ENCODE measurements at regions not wholly inside any gene's neighbourhood (a gene's known extent, or its start where the extent isn't known, plus 50 kb on each side); places are given as distances from the start of the nearest gene placed in this dataset.

DNA sequence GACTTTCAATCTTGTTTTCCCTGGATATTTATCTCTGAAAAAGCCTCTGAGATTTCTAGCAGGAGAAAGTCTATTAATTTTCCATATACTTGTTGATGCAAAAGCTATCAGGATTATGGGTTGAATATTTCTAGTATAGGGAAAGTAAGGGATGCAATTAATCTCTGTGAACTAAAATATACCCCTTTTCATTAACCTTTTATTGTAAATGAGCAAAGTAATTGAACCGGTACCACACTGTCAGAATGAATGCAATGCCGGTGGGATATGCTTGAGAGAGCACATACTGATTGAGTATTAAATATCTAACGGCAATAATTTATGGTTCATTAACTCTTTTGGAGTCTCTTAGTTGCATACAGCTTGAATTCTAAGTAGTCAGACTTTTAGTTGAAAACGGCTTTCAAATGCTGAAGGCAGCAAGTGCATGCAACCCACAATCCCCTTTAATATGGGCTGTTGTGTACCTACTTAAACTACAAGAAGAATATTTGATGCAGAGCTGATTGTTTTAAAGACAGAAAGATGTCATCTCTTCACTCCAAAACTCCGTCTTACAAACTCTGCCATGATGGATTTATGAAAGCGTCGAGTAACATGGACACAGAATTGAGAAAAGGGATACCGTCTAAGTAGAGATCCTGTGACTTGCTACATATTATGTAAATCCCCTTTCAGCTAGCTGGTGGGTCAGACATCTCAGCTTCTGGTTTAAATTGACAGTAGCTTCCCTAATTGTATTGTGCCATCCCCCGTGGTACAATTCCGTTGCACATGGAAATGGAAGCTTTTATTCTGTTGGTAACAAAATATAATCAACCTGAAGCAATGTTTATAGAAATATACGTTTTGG is 141.3 kb upstream of the CDH8 start:
- DNase-seq, result no peak
- no peaks in the 10 kb centered on the region for H3K9me3 ChIP-seq
- H3K4me1 ChIP-seq, result no peaks in the 10 kb centered on the region
- TF ChIP-seq POLR2A (IDR thresholded peaks at IDR 0.05), result no peak
- TF ChIP-seq, protein P1, sequence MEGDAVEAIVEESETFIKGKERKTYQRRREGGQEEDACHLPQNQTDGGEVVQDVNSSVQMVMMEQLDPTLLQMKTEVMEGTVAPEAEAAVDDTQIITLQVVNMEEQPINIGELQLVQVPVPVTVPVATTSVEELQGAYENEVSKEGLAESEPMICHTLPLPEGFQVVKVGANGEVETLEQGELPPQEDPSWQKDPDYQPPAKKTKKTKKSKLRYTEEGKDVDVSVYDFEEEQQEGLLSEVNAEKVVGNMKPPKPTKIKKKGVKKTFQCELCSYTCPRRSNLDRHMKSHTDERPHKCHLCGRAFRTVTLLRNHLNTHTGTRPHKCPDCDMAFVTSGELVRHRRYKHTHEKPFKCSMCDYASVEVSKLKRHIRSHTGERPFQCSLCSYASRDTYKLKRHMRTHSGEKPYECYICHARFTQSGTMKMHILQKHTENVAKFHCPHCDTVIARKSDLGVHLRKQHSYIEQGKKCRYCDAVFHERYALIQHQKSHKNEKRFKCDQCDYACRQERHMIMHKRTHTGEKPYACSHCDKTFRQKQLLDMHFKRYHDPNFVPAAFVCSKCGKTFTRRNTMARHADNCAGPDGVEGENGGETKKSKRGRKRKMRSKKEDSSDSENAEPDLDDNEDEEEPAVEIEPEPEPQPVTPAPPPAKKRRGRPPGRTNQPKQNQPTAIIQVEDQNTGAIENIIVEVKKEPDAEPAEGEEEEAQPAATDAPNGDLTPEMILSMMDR (IDR thresholded peaks at IDR 0.05), result no peak
- no peak overlapping the region for H3K27ac ChIP-seq
- H3K4me3 ChIP-seq, result no peak overlapping the region
- no peaks in the 10 kb centered on the region for H3K36me3 ChIP-seq
- H3K27me3 ChIP-seq, result no peaks in the 10 kb centered on the region

DNA sequence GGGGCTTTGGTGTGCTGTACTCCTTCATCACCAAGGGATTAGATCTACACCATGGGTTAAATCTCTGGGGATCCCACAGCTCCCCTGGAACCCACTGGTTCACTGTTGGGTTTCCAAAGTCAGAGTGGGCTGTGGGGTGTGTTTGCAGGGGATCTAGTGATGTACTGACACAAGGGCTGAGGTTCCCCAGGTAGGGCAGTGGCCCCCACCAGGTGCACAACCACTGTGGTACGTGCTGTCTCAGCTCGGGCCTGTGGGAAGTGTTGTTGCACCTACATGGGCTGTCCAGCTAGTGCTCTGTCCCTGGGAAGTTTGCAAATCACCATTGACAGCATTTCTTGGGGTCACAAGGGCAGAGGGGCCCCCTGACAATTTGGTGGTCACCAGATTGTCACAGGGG is 134.4 kb upstream of the CDH8 start:
- no peaks in the 10 kb centered on the region for H3K9me3 ChIP-seq
- H3K27ac ChIP-seq, result no peak overlapping the region
- no peaks in the 10 kb centered on the region for H3K27me3 ChIP-seq
- DNase-seq, result no peak
- H3K4me1 ChIP-seq, result no peaks in the 10 kb centered on the region
- no peak overlapping the region for H3K4me3 ChIP-seq
- H3K36me3 ChIP-seq, result no peaks in the 10 kb centered on the region
- TF ChIP-seq, protein P1 (IDR thresholded peaks at IDR 0.05), result no peak
- no peak for TF ChIP-seq POLR2A (IDR thresholded peaks at IDR 0.05)

DNA sequence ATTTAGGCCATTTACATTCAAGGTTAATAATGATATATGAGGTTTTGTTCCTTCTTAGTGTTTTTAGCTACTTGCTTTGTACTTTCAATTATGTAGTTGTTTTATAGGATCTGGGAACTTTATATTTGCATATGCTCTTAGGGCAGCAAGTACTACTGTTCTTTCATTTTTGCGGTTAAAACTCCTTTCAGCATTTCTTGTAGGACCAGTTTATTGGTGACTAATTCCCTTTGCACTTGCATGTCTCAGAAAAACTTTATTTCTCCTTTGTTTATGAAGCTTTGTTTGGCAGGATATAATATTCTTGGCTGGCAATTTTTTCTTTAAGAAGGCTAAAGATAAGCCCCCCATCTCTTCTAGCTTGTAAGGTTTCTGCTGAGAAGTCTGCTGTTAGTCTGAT is 131.3 kb upstream of the CDH8 start:
- Histone ChIP-seq H3K27me3 (no peaks in the 10 kb centered on the region), H3K4me1 (no peaks in the 10 kb centered on the region), H3K27ac (no peak overlapping the region), H3K9me3 (no peaks in the 10 kb centered on the region), H3K4me3 (no peak overlapping the region), H3K36me3 (no peaks in the 10 kb centered on the region)
- DNase-seq, result no peak
- no peak for TF ChIP-seq POLR2A (IDR thresholded peaks at IDR 0.05)
- TF ChIP-seq, protein P1 (IDR thresholded peaks at IDR 0.05), result no peak

DNA sequence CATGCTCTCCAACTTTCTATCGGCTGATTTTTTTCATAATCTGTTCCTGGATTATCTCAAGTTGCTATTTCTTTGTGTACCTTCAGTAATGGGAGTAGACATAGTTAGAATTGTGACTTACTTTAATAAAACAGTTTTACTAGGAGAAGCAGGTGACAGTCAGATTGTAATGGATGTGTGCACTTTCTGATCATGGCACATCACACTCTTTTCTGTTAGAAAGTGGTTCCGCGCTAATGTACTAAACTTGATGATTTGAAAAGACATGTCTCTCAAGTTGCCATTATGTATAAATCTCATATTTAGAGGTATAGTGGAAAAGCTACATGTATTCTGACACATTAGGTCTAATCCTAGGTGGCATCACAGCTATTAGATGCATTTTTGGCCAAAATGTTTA is 121.3 kb upstream of the CDH8 start:
- TF ChIP-seq, protein P1 (IDR thresholded peaks at IDR 0.05), result no peak
- TF ChIP-seq POLR2A (IDR thresholded peaks at IDR 0.05), result no peak
- DNase-seq, result no peak
- no peak overlapping the region for H3K4me3 ChIP-seq
- no peaks in the 10 kb centered on the region for H3K27me3 ChIP-seq
- H3K27ac ChIP-seq, result no peak overlapping the region
- H3K36me3 ChIP-seq, result no peaks in the 10 kb centered on the region
- no peaks in the 10 kb centered on the region for H3K4me1 ChIP-seq
- no peaks in the 10 kb centered on the region for H3K9me3 ChIP-seq

DNA sequence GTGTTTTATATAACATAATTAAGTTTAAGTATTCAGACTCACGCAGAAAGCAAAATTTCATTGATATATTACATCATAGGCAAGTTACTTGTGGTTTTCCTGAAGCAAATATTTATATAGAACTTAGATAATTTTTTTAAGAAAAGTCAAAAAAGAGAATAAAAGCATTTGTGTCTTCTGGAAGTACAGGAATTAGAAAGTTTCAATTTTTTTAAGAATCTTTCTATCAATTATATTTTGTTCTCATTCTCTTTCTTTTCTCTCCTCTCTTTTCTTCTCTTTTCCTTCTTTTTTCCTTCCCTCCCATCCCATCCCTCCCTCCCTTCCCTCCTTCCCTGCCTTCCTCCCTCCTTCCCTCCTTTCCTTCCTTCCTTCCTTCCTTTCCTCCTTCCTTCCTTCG is 120.7 kb upstream of the CDH8 start:
- no peak for TF ChIP-seq POLR2A (IDR thresholded peaks at IDR 0.05)
- TF ChIP-seq, protein P1 (IDR thresholded peaks at IDR 0.05), result no peak
- no peaks in the 10 kb centered on the region for H3K4me1 ChIP-seq
- no peaks in the 10 kb centered on the region for H3K9me3 ChIP-seq
- no peaks in the 10 kb centered on the region for H3K36me3 ChIP-seq
- H3K27me3 ChIP-seq, result no peaks in the 10 kb centered on the region
- no peak overlapping the region for H3K4me3 ChIP-seq
- no peak for DNase-seq
- no peak overlapping the region for H3K27ac ChIP-seq
